Activated CD8-positive, alpha-beta T cell treated with anti-CD3 and anti-CD28 coated beads for 36 hours (primary cell): ENCODE measurements at regions not wholly inside any gene's neighbourhood (a gene's known extent, or its start where the extent isn't known, plus 50 kb on each side); places are given as distances from the start of the nearest gene placed in this dataset.

Experiments used
- ATAC-seq: fragments of 200-7000 bp; cut with Tn5 transposase; one replicate; pipeline ENCODE4 v1.10.0; 2021; ENCODE audit warnings: mild to moderate bottlenecking, moderate library complexity
- CTCF ChIA-PET: fragments of 350-600 bp; sonication (Branson Sonifier 250); formaldehyde crosslinking; loops from one replicate; lab custom pipeline; 2021; ENCODE audit warnings: antibody characterized with exemption; lab: Charles Lee
- POLR2A ChIA-PET: fragments of 350-600 bp; sonication (Branson Sonifier 250); formaldehyde crosslinking; loops from one replicate; lab custom pipeline; 2021; ENCODE audit warnings: antibody characterized with exemption; lab: Charles Lee
- DNase-seq: peaks from one replicate; pipeline ENCODE4 v3.0.0-alpha.2; 2020
- H3K27ac Mint-ChIP-seq: one replicate; pipeline ENCODE4 v1.8.0; 2021; ENCODE audit warnings: mild to moderate bottlenecking, mixed read lengths
- H3K27me3 Mint-ChIP-seq: one replicate; pipeline ENCODE4 v1.8.0; 2021; ENCODE audit warnings: mixed read lengths
- H3K36me3 Mint-ChIP-seq: one replicate; pipeline ENCODE4 v1.8.0; 2021; ENCODE audit warnings: low read depth, mixed read lengths
- H3K4me1 Mint-ChIP-seq: one replicate; pipeline ENCODE4 v1.8.0; 2021; ENCODE audit warnings: low read depth, mixed read lengths
- H3K4me3 Mint-ChIP-seq: one replicate; pipeline ENCODE4 v1.8.0; 2021; ENCODE audit warnings: mild to moderate bottlenecking, moderate library complexity, mixed read lengths
- H3K9me3 Mint-ChIP-seq: one replicate; pipeline ENCODE4 v1.8.0; 2021; ENCODE audit warnings: mixed read lengths
- intact Hi-C: fragments of 100-400 bp; cut with micrococcal nuclease; formaldehyde crosslinking; loops from one replicate; pipeline ENCODE4 v1.10.0; 2022
- TF ChIP-seq, protein P1 (sequence below): fragments of 200-600 bp; IDR thresholded peaks from one replicate; pipeline ENCODE4 v1.8.0; 2022; ENCODE audit warnings: antibody characterized with exemption, mild to moderate bottlenecking

DNA sequence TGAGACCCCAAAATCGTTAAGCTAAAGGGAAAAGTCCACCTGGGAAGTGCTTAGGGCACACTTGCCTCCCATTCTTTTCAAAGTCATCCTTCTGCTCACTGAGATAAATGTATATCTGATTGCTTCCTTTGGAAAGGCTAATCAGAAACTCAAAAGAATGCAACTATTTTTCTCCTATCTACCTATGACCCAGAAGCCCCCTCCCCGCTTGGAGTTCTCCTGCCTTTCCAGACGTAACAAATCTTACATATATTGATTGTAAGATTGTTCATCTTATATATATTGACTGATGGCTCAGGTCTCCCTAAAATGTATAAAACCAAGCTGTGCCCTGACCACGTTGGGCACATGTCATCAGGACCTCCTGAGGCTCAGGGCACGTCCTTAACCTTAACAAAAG, 56.8 kb upstream of the ACAN start:
- intact Hi-C loops, result no loop called here
- ChIA-PET CTCF (no interaction called here), POLR2A (no interaction called here)
- Mint-ChIP-seq H3K36me3 (no peaks in the 10 kb centered on the region), H3K27ac (no peak overlapping the region), H3K4me1 (no peaks in the 10 kb centered on the region), H3K27me3 (peaks cover 10% of the 10 kb centered on the region), H3K9me3 (no peaks in the 10 kb centered on the region), H3K4me3 (no peak overlapping the region)
- no peak for DNase-seq
- no peak for ATAC-seq
- TF ChIP-seq, protein P1, sequence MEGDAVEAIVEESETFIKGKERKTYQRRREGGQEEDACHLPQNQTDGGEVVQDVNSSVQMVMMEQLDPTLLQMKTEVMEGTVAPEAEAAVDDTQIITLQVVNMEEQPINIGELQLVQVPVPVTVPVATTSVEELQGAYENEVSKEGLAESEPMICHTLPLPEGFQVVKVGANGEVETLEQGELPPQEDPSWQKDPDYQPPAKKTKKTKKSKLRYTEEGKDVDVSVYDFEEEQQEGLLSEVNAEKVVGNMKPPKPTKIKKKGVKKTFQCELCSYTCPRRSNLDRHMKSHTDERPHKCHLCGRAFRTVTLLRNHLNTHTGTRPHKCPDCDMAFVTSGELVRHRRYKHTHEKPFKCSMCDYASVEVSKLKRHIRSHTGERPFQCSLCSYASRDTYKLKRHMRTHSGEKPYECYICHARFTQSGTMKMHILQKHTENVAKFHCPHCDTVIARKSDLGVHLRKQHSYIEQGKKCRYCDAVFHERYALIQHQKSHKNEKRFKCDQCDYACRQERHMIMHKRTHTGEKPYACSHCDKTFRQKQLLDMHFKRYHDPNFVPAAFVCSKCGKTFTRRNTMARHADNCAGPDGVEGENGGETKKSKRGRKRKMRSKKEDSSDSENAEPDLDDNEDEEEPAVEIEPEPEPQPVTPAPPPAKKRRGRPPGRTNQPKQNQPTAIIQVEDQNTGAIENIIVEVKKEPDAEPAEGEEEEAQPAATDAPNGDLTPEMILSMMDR, result no peak

DNA sequence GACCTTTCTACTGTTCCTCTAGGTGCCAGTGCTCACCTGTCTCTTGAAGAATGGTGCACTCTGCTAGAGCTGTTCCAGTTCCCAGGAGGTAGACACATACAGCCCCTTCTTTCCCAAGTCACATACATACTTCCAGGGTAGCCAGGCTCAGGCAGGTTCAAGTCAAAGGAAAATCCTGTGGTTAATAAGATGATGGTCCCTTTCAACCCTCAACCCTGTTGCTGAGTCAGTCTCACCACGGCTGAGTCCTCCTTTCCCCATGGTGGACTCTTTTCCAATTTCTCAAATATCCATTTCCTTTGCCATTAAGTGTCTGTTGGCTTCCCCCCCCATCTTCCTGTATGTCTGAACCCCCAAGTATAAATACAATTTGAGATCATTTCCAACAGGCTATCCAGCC, 56.1 kb upstream of the ACAN start:
- no peaks in the 10 kb centered on the region for H3K9me3 Mint-ChIP-seq
- intact Hi-C loops, result no loop called here
- H3K36me3 Mint-ChIP-seq, result no peaks in the 10 kb centered on the region
- no peak for DNase-seq
- no peak overlapping the region for H3K4me3 Mint-ChIP-seq
- POLR2A ChIA-PET, result no interaction called here
- no peak for ATAC-seq
- CTCF ChIA-PET, result interaction anchor here (0.7 to 1.1 kb wide), 2 partner anchors 8 to 534 kb away, joined by 3 to 4 read pairs; no protein-coding TSS in a partner anchor
- no peak overlapping the region for H3K27ac Mint-ChIP-seq
- no peaks in the 10 kb centered on the region for H3K4me1 Mint-ChIP-seq
- TF ChIP-seq, protein P1, result no peak
- H3K27me3 Mint-ChIP-seq, result peaks cover 10% of the 10 kb centered on the region

DNA sequence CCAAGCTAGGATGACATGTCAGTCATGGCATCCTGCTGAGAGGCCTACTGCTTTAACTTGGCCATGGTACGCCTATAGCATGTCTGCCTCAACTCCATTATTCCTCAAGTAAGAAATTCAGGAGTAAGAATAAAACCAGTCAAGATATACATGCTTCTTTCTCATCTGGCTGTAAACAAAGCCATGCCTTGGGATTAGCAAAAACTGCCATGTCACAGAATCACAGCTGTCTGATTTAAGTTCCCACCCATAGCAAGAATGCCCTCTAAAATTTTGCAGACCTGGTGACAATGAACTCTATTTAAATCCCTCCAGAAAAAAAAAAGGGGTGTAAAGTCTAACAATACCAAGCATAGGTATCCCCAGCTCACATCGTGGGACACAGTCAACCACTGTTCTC, 55.6 kb upstream of the ACAN start:
- no peaks in the 10 kb centered on the region for H3K4me1 Mint-ChIP-seq
- H3K9me3 Mint-ChIP-seq, result no peaks in the 10 kb centered on the region
- POLR2A ChIA-PET, result no interaction called here
- no peaks in the 10 kb centered on the region for H3K36me3 Mint-ChIP-seq
- no peak for ATAC-seq
- intact Hi-C loops, result no loop called here
- H3K27ac Mint-ChIP-seq, result no peak overlapping the region
- DNase-seq, result no peak
- no peak overlapping the region for H3K4me3 Mint-ChIP-seq
- TF ChIP-seq, protein P1, result no peak
- peaks cover 9% of the 10 kb centered on the region for H3K27me3 Mint-ChIP-seq
- CTCF ChIA-PET, result interaction anchor here (0.7 to 1.1 kb wide), 2 partner anchors 9 to 535 kb away, joined by 3 to 4 read pairs; no protein-coding TSS in a partner anchor

DNA sequence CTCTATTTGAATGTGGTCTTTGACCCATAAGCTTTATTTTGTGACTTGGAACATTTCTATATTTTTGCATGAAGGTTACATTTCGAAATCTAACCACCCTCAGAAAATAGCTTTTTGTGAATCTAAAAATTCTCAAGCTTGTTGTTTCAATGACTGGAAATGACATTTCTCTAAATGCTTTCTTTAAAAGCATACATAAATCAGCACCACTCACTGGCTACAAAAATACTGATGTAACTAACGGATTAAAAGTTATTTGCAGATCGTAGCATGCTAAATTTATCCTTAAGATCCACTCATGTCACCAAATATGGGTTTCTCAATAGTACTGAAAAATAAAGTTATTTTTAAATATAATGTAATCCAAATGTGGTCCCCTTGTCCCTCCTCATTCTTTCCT, 55.2 kb upstream of the ACAN start:
- H3K27ac Mint-ChIP-seq, result no peak overlapping the region
- no peaks in the 10 kb centered on the region for H3K4me1 Mint-ChIP-seq
- ATAC-seq (no peak), DNase-seq (no peak)
- TF ChIP-seq, protein P1, result no peak
- peaks cover 9% of the 10 kb centered on the region for H3K27me3 Mint-ChIP-seq
- H3K36me3 Mint-ChIP-seq, result no peaks in the 10 kb centered on the region
- ChIA-PET CTCF (interaction anchor here (1.1 kb wide), 1 partner anchor 9 kb away, joined by 3 read pairs; no protein-coding TSS in a partner anchor), POLR2A (no interaction called here)
- no peaks in the 10 kb centered on the region for H3K9me3 Mint-ChIP-seq
- no peak overlapping the region for H3K4me3 Mint-ChIP-seq
- intact Hi-C loops, result no loop called here

DNA sequence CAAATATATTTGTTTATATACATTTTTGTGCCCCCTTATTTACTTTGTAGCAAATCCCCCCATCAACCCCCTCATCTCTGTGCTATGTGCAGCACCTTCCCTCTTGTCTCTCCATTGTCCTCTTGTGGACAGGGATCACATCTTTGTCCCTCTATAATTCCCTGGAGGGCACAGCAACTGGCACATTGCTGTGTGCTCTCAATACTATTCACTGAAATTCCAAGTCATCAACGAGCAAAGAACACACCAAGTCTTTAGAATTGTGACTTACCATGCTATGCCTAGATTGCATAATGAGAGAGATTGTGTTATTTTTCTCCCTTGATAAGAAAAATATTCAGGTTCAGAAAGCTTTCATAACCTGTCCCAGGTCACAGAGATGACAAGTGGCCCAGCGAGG, 54.6 kb upstream of the ACAN start:
- Mint-ChIP-seq H3K4me1 (no peaks in the 10 kb centered on the region), H3K27ac (no peak overlapping the region), H3K36me3 (no peaks in the 10 kb centered on the region), H3K9me3 (no peaks in the 10 kb centered on the region), H3K4me3 (no peak overlapping the region), H3K27me3 (peaks cover 9% of the 10 kb centered on the region)
- intact Hi-C loops, result no loop called here
- POLR2A ChIA-PET, result no interaction called here
- CTCF ChIA-PET, result no interaction called here
- DNase-seq (no peak), ATAC-seq (no peak)
- TF ChIP-seq, protein P1, result no peak
